Fibroblast of skin of scalp (primary cell): ENCODE measurements at regions not wholly inside any gene's neighbourhood (a gene's known extent, or its start where the extent isn't known, plus 50 kb on each side); places are given as distances from the start of the nearest gene placed in this dataset.

Source experiments
- DNase-seq: peaks from one replicate; pipeline ENCODE4 v3.0.0-alpha.2; 2013

- DNase-seq, result no peak
These were observed 1813.9 kb upstream of the CDH6 start for GRCh38 chr5:29379619-29380018.

GRCh38 chr5:29378104-29378503 lies 1815.4 kb upstream of the CDH6 start:
- no peak for DNase-seq

- DNase-seq, result no peak
These were observed 1823.2 kb upstream of the CDH6 start for GRCh38 chr5:29370248-29370647.

GRCh38 chr5:29367176-29367833 lies 1826.2 kb upstream of the CDH6 start:
- DNase-seq, result no peak

- no peak for DNase-seq
These were observed 1842.3 kb upstream of the CDH6 start for GRCh38 chr5:29351170-29351569.

- DNase-seq, result no peak
These were observed 1856.5 kb upstream of the CDH6 start for GRCh38 chr5:29337030-29337429.

- DNase-seq, result no peak
These were observed 1871.9 kb upstream of the CDH6 start for GRCh38 chr5:29321591-29321990.

GRCh38 chr5:29309359-29309758 lies 1884.1 kb upstream of the CDH6 start:
- no peak for DNase-seq

- DNase-seq, result no peak
These were observed 1886.0 kb upstream of the CDH6 start for GRCh38 chr5:29307478-29307877.

- DNase-seq, result no peak
These were observed 1888.9 kb upstream of the CDH6 start for GRCh38 chr5:29304545-29304944.

GRCh38 chr5:29296548-29296947 lies 1896.9 kb upstream of the CDH6 start:
- DNase-seq, result no peak

GRCh38 chr5:29277642-29278041 lies 1915.8 kb upstream of the CDH6 start:
- DNase-seq, result no peak

GRCh38 chr5:29276371-29276770 lies 1917.1 kb upstream of the CDH6 start:
- DNase-seq, result no peak

- no peak for DNase-seq
These were observed 1929.6 kb upstream of the CDH6 start for GRCh38 chr5:29263915-29264351.

GRCh38 chr5:29262339-29263123 lies 1931.0 kb upstream of the CDH6 start:
- DNase-seq, result no peak

GRCh38 chr5:29261213-29261612 lies 1932.3 kb upstream of the CDH6 start:
- no peak for DNase-seq

- DNase-seq, result no peak
These were observed 1941.1 kb upstream of the CDH6 start for GRCh38 chr5:29252390-29252789.

GRCh38 chr5:29247346-29248028 lies 1946.0 kb upstream of the CDH6 start:
- DNase-seq, result no peak

- DNase-seq, result no peak
These were observed 1953.1 kb upstream of the CDH6 start for GRCh38 chr5:29240379-29240778.

GRCh38 chr5:29239606-29240005 lies 1953.9 kb upstream of the CDH6 start:
- no peak for DNase-seq

- DNase-seq, result no peak
These were observed 1955.4 kb upstream of the CDH6 start for GRCh38 chr5:29238115-29238514.

GRCh38 chr5:29231154-29231553 lies 1962.3 kb upstream of the CDH6 start:
- no peak for DNase-seq

GRCh38 chr5:29230591-29230990 lies 1962.9 kb upstream of the CDH6 start:
- no peak for DNase-seq

GRCh38 chr5:29229461-29229860 lies 1964.0 kb upstream of the CDH6 start:
- DNase-seq, result no peak
